Immature natural killer cell (primary cell): ENCODE measurements at regions not wholly inside any gene's neighbourhood (a gene's known extent, or its start where the extent isn't known, plus 50 kb on each side); places are given as distances from the start of the nearest gene placed in this dataset.

Experiments
- DNase-seq, 3 donors: peaks; one replicate each; pipeline ENCODE4 v3.0.0; 2022; ENCODE audit warnings: mixed read lengths in 1 of 3
- H3K27ac Mint-ChIP-seq, 6 donors: one replicate each; pipeline ENCODE4 v1.8.0; 2020; ENCODE audit warnings: mixed read lengths in 6 of 6, mild to moderate bottlenecking in 5 of 6, inconsistent platforms in 4 of 6, moderate library complexity in 3 of 6
- H3K27me3 Mint-ChIP-seq, 3 donors: one replicate each; pipeline ENCODE4 v1.8.0; 2020 to 2021; ENCODE audit warnings: low read depth in 3 of 3, mild to moderate bottlenecking in 3 of 3, mixed read lengths in 3 of 3, moderate library complexity in 3 of 3, inconsistent platforms in 1 of 3
- H3K36me3 Mint-ChIP-seq, 3 donors: one replicate each; pipeline ENCODE4 v1.8.0; 2020; ENCODE audit warnings: mixed read lengths in 3 of 3, inconsistent platforms in 2 of 3, mild to moderate bottlenecking in 2 of 3
- H3K4me1 Mint-ChIP-seq, 2 donors: one replicate each; pipeline ENCODE4 v1.8.0; 2020; ENCODE audit warnings: inconsistent platforms in 2 of 2, mild to moderate bottlenecking in 2 of 2, mixed read lengths in 2 of 2, moderate library complexity in 1 of 2
- H3K4me3 Mint-ChIP-seq, 5 donors: one replicate each; pipeline ENCODE4 v1.8.0; 2020; ENCODE audit warnings: mild to moderate bottlenecking in 5 of 5, mixed read lengths in 5 of 5, inconsistent platforms in 3 of 5, moderate library complexity in 3 of 5
- H3K9me3 Mint-ChIP-seq, 6 donors: one replicate each; pipeline ENCODE4 v1.8.0; 2020; ENCODE audit warnings: mild to moderate bottlenecking in 6 of 6, mixed read lengths in 6 of 6, inconsistent platforms in 4 of 6, moderate library complexity in 3 of 6

DNA sequence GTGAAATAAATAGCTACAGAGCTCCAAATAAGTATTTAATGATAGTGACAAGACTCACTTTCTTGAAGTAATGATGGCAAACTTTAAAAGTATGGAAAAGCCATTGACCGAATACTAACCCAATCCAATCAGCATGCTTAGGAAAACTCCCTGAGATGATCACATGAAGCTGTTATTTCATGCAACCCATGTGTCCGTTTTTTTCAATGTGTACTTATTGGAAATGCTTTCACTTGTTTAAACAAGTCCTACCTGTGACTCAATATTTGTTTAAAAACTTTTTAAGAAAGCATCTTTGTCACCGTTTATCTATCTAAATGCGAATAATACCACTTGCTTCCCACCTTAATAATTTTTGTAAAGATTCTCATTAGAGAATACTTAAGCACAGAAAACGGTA is 185.8 kb downstream of the NRIP1 start:
- Mint-ChIP-seq H3K9me3 (no peaks in the 10 kb centered on the region), H3K27me3 (peaks cover 0 to 2% (median 0%) of the 10 kb centered on the region in 3 donors), H3K36me3 (no peaks in the 10 kb centered on the region), H3K4me3 (no peak overlapping the region), H3K27ac (no peak overlapping the region), H3K4me1 (peaks cover 10% of the 10 kb centered on the region in 2 donors)
- DNase-seq, result no peak

DNA sequence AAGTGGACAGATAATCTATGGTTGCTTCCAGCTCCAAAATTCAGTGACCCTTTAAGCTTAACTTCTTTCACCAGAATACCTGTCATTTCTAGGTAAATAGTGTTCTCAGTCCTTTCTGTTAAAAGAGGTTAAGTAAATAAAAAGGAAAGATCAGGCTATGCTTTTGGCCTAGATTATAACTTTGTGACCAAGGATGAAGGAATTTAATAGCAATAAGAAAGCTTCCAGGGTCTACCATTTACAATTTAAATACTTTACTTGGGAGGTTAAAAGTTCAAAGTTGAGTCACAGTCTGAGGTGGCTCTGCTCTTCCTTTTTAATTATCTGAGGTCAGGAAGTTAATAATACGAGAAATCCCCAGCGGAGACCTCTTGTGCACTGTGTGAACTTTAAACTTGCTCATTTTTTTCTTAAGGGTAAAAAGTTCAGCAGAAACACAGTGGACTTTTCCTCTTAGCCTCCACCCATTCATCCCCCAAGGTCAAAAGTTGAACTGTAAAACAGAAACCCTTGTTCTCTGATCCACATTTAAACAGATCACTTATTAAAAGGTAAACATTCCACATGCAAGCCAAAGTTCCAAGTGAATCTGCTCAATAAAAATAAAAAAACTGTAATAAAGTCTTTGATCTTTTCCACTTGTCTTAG is 187.1 kb downstream of the NRIP1 start:
- no peak for DNase-seq
- Mint-ChIP-seq H3K36me3 (no peaks in the 10 kb centered on the region), H3K9me3 (no peaks in the 10 kb centered on the region), H3K4me3 (no peak overlapping the region), H3K4me1 (peaks cover 10% of the 10 kb centered on the region in 2 donors), H3K27me3 (peaks cover 0 to 2% (median 0%) of the 10 kb centered on the region in 3 donors), H3K27ac (no peak overlapping the region)

DNA sequence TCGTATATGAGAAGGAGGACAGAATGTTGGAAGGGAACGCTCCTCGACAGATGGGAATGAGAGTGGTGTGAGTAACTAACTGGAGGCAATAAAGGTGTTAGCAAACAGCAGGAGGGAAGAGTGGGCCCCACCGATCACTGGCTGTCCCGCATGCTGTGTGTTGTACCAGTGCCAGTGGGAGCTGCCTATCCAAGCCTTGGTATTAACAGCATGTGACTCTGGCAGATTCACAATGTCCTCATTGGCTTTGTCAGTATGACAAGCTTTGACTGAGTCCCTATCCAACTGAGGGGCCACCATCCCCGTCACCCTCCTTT is 188.3 kb downstream of the NRIP1 start:
- H3K9me3 Mint-ChIP-seq, result no peaks in the 10 kb centered on the region
- H3K36me3 Mint-ChIP-seq, result no peaks in the 10 kb centered on the region
- H3K27ac Mint-ChIP-seq, result no peak overlapping the region
- no peak for DNase-seq
- peaks cover 10% of the 10 kb centered on the region in 2 donors for H3K4me1 Mint-ChIP-seq
- H3K4me3 Mint-ChIP-seq, result no peak overlapping the region
- H3K27me3 Mint-ChIP-seq, result peaks cover 0 to 2% (median 0%) of the 10 kb centered on the region in 3 donors

DNA sequence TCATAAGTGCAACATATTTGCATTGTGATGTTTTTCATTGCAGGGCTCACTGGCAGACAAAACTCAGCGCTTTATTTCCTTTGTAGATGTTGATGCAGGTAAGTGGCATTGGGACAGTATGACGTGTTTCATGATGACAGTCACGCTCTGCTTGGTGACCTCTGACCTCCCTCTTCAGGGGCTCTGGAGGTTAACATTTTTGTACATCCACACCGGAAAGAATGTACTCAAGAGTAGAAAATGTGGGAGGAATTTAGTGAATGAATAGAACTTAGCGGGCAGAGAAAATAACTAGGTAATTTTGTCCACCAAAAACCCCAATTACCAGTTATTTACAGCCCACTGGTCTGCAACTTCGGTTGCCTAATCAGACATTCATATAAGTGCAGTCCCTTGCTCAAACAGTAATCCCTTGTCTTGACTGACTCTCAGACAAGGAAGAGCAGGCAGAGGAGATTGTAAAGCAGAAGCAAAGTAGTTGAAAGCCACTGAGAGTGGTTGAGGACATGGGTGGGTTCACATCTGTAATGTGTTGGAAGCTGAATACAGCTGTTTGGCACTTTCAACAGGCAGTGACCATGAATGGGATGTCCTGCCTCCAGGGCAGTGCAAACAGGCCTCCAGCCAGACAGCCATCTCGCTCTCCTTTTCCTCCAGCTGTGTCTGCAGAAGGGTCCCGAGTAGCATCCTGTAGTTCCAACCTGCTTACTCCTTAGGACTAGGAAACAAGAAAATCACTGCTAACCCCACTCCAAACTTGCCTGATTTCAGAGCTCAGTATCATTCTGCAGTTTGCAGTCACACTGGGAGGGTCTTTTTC is 188.9 kb downstream of the NRIP1 start:
- no peaks in the 10 kb centered on the region for H3K9me3 Mint-ChIP-seq
- no peak overlapping the region for H3K27ac Mint-ChIP-seq
- H3K4me1 Mint-ChIP-seq, result peaks cover 10% of the 10 kb centered on the region in 2 donors

DNA sequence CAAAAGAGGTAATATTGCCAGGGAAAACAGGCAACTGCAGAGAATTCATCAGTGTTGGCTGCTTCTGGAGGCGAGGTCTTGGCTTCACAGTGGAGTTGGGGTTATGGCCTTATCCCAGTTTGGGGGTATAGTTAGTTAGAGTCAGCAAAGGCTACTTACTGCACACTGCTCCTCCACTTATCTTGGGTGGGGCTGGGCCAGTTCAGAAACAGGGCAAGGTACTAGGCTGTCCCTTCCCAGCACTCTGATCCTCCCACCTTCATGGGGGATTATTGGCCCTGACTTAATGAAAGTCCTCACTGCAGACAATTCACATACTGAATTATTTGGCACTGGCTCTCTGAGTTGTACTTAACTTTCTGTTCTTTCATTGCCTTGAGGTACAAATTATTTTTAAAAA is 189.6 kb downstream of the NRIP1 start:
- Mint-ChIP-seq H3K36me3 (no peaks in the 10 kb centered on the region), H3K27ac (no peak overlapping the region), H3K9me3 (no peaks in the 10 kb centered on the region), H3K4me3 (no peak overlapping the region), H3K27me3 (peaks cover 0 to 2% (median 0%) of the 10 kb centered on the region in 3 donors), H3K4me1 (peaks cover 10% of the 10 kb centered on the region in 2 donors)
- DNase-seq, result no peak

More for the DNA sequence above, 188.9 kb downstream of the NRIP1 start:
- DNase-seq, result no peak
- peaks cover 0 to 2% (median 0%) of the 10 kb centered on the region in 3 donors for H3K27me3 Mint-ChIP-seq
- no peak overlapping the region for H3K4me3 Mint-ChIP-seq
- no peaks in the 10 kb centered on the region for H3K36me3 Mint-ChIP-seq

DNA sequence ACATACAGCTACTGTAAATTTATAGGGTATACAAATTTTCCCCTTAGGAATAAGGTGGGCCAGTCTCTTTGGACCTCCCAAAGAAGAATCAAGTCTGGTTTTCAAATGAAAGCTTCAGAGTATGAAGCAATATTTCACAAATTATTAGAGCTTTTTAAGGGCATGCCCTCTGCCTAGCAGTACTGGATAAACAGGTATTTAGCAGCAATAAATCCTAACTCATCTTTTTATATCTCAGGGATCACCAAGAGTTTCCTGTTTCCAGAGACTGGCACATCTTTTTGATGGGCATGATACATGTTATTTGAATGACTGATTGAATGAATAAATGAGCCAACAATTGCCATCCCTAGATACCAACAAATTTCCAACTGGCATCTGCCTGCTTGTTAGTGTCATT is 190.4 kb downstream of the NRIP1 start:
- H3K27ac Mint-ChIP-seq, result no peak overlapping the region
- H3K4me1 Mint-ChIP-seq, result peaks cover 10% of the 10 kb centered on the region in 2 donors
- no peaks in the 10 kb centered on the region for H3K9me3 Mint-ChIP-seq
- DNase-seq, result no peak
- H3K4me3 Mint-ChIP-seq, result no peak overlapping the region
- H3K27me3 Mint-ChIP-seq, result peaks cover 0 to 2% (median 2%) of the 10 kb centered on the region in 3 donors
- no peaks in the 10 kb centered on the region for H3K36me3 Mint-ChIP-seq

DNA sequence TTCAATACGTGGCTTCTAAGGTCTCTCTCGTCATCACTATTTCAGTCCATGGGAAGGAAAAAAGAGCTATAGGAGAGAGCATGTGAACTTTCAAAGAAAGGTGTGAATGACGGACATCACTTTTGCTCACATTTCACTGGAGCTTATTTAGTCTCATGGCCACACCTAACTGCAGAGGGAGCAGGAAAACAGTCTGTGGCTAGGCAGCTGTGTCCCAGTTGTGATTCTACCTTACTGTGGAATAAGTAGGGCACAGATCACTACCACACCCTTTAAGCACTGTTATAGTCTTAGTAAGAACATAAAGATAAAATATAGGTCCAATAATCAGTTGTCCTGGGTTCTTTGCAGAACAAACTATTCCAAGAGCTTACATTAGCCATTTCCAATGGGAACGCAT is 192.9 kb downstream of the NRIP1 start:
- peaks cover 0 to 2% (median 2%) of the 10 kb centered on the region in 3 donors for H3K27me3 Mint-ChIP-seq
- H3K27ac Mint-ChIP-seq, result no peak overlapping the region
- no peak overlapping the region for H3K4me3 Mint-ChIP-seq
- no peaks in the 10 kb centered on the region for H3K4me1 Mint-ChIP-seq
- no peaks in the 10 kb centered on the region for H3K36me3 Mint-ChIP-seq
- DNase-seq, result no peak
- H3K9me3 Mint-ChIP-seq, result no peaks in the 10 kb centered on the region

DNA sequence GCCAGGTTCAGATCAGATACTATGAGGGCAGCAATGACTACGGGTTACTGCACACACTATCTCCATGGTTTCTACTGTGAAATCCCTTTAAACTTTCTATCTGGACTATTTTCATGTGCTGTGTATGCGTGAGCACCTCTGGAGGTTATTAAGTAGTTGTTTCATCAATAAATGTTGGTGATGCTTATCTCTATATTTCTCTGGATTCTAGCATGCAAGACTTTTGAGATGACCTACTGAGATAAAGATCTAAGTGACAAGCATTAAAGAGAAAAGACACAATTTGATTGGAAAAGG is 194.0 kb downstream of the NRIP1 start:
- no peak overlapping the region for H3K4me3 Mint-ChIP-seq
- no peaks in the 10 kb centered on the region for H3K36me3 Mint-ChIP-seq
- H3K4me1 Mint-ChIP-seq, result no peaks in the 10 kb centered on the region
- H3K27ac Mint-ChIP-seq, result no peak overlapping the region
- H3K27me3 Mint-ChIP-seq, result peaks cover 0 to 2% (median 2%) of the 10 kb centered on the region in 3 donors
- DNase-seq, result no peak
- H3K9me3 Mint-ChIP-seq, result no peaks in the 10 kb centered on the region

DNA sequence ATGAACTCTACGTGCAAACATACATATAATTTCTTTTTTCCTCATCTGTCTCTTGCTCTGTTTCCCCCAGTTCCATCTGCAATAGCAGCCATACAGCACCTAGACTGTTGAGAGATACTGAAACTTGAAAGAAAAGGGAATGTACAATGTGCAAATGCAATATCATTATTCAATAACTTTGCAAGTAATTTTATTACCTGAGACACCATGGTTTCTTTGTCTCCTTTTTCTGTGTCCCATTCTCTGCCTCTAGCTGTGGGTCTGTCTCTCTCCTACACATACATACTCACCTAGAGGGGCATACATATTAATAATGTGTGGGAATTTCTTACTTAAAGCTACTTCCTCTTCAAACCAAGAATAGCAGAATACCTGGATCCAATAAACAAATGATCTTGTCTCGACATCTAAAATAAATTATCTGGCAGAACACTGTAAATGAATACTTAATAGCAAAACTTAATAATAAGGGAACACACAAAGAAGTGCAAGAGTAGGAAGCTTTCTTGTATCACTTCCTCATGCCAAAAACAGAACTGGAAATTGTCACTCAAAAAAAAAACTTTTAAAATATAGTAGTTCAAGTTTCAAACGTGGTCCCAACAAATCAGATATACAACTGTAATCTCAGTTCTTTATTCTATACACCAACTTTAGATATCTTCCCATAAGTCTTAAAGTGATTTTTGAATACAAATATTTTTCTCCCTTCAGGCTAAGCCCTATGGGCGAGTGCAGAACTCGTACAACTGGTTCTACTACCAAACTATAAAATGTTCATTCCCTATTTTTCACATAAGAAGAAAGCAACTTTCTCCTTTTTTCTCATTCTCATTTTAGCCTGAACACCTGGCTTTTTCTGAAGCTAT is 194.6 kb downstream of the NRIP1 start:
- H3K27me3 Mint-ChIP-seq, result peaks cover 0 to 2% (median 2%) of the 10 kb centered on the region in 3 donors
- no peaks in the 10 kb centered on the region for H3K9me3 Mint-ChIP-seq
- H3K4me1 Mint-ChIP-seq, result no peaks in the 10 kb centered on the region
- H3K4me3 Mint-ChIP-seq, result no peak overlapping the region
- H3K27ac Mint-ChIP-seq, result no peak overlapping the region
- no peak for DNase-seq
- H3K36me3 Mint-ChIP-seq, result no peaks in the 10 kb centered on the region

DNA sequence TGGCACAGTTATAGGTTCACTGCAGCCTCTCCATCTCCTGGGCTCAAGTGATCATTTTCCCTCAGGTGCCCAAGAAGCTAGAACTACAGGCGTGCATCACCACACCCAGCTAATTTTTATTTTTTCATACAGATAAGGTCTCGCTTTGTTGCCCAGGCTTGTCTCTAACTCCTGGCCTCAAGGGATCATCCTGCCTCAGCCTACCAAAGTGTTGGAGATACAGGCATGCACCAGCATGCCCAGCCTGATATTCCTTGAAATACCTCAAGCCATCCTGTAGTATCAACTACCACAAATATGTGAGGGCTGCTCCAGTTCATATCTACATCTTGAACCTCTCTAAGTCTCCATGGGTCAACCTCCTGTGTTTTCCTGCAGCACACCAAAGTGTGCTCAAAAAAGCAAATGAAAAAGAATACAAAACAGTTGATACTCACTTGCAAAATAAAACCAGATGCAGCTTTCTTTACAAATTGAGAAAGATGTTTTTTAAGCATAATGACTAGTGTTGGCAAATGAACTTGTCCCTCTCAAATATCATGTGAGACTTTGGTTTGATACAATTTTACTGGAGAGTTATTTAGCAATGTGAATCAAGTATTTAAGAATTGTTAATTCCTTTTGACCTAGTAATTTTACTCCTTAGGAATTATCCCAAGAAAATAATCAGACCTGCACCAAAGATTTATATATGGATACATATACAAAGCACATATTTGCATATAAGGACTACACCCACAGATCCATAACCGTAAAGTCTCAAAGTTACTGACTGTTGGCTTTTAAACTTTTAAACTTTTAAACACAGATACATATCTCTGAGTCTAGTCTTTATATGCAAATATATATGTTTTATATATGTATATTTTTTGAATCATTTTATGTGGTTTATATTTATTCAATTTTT is 197.7 kb downstream of the NRIP1 start:
- Mint-ChIP-seq H3K27ac (no peak overlapping the region), H3K36me3 (no peaks in the 10 kb centered on the region), H3K9me3 (no peaks in the 10 kb centered on the region), H3K27me3 (peaks cover 0 to 2% (median 2%) of the 10 kb centered on the region in 3 donors), H3K4me1 (no peaks in the 10 kb centered on the region), H3K4me3 (no peak overlapping the region)
- no peak for DNase-seq

DNA sequence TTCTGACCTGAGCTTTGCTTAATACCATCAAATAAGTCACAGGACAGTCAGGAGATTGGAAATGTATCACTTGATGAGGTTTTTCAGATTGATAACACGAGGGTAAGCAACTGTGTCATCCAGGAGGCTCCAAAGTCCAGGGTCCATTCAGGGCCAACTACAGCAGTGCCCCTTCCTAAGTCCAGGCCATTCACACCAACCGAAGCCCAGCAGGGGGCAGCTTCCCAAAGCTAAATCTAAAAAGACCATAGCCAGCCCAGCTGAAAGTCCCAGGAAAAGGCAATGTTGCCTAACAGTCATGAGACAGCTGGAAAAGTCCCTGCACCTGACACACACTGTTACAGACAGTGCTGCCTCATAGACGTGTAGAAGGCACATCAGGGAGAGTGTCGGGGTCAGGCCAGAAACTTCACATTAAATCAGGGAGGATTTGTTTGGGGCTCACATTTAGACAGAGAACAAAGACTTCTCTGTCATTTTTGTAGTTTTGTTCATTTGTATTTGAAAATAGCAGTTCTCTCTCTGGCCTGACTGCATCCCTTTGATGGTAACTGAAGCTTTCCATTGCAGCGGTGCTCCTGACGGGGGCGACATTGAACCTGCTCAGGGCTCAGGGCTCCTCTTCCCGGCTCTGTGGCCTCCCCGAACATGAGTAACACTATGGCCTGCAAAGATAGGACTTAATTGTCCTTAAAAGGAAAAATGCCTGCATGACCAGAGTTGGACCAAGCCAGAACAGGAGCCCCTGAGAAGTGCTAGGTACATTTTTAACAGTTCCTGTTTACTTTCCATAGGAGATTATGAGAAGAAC is 200.4 kb downstream of the NRIP1 start:
- peaks cover 0 to 4% (median 4%) of the 10 kb centered on the region in 3 donors for H3K27me3 Mint-ChIP-seq
- H3K4me3 Mint-ChIP-seq, result no peak overlapping the region
- H3K4me1 Mint-ChIP-seq, result no peaks in the 10 kb centered on the region
- DNase-seq, result no peak
- H3K9me3 Mint-ChIP-seq, result no peaks in the 10 kb centered on the region
- no peaks in the 10 kb centered on the region for H3K36me3 Mint-ChIP-seq
- no peak overlapping the region for H3K27ac Mint-ChIP-seq

DNA sequence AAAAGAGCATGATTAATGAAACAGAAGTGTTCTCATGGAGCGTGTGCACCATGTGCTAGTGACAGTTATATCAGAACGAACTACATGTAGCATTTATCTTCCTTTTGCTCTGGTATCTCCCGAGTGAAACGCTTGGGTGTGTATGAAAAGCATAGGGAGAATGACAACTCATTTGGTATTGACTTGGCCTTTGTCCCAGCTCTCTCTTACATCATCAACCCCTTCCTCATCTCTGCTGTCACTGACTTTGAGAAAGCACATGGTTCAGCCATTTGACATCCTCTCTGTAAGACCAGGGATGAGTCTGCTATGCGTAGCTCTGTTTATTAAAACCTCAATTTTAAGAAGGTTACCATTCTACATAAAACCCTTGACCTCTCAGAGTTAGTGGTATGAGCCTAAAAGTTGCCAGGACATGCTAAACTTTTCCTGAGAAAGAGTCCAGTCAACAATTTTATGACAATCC is 201.0 kb downstream of the NRIP1 start:
- no peak overlapping the region for H3K27ac Mint-ChIP-seq
- no peak overlapping the region for H3K4me3 Mint-ChIP-seq
- H3K9me3 Mint-ChIP-seq, result no peaks in the 10 kb centered on the region
- H3K4me1 Mint-ChIP-seq, result no peaks in the 10 kb centered on the region
- no peak for DNase-seq
- H3K36me3 Mint-ChIP-seq, result no peaks in the 10 kb centered on the region
- peaks cover 0 to 4% (median 4%) of the 10 kb centered on the region in 3 donors for H3K27me3 Mint-ChIP-seq
